HT-29 (cell line): ENCODE measurements at regions not wholly inside any gene's neighbourhood (a gene's known extent, or its start where the extent isn't known, plus 50 kb on each side); places are given as distances from the start of the nearest gene placed in this dataset.

Experiments
- DNase-seq: peaks from one replicate; pipeline ENCODE4 v3.0.0-alpha.2; 2015; ENCODE audit warnings: low spot score

GRCh38 chr13:80572308-80572922, 231.5 kb upstream of the SPRY2 start:
- DNase-seq: no peak

GRCh38 chr13:80571346-80572307, 230.7 kb upstream of the SPRY2 start:
- DNase-seq: no peak

- no peak for DNase-seq
Observed at GRCh38 chr13:80563439-80563838, 222.5 kb upstream of the SPRY2 start.

DNA sequence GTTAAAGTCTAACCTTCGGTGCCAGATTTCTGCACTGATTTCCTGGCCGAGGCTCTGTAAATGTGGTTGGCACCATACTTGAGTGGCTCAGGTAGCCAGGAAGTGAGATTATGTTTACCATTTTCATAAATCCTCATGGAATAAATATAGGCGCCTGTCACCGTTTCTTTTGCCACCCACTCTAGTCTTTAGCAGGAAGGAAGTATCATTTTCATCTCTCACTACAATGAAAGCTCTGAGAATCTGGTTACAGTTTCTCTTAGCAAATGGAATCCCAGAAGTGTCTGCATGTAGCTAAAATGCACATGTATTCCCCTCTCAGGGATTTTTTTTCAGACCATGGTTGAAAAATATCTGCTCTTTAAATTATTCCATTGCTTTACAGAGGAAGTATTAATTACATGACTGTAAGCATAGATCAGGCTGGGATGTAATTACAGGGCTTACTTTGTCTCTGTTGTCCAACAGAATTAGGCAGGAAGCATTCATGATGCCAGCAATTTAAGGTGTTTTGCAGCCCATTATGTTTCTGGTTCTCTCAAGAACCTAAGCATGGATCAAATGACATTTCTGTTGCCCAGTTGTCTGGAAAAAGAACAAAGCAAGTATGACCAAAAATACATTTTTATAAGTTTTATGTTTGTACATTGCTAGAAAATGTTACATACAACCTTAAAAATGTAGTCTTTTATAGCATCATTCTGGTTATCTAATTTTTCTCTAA, 221.7 kb upstream of the SPRY2 start:
- DNase-seq: peak; percentile 19

DNA sequence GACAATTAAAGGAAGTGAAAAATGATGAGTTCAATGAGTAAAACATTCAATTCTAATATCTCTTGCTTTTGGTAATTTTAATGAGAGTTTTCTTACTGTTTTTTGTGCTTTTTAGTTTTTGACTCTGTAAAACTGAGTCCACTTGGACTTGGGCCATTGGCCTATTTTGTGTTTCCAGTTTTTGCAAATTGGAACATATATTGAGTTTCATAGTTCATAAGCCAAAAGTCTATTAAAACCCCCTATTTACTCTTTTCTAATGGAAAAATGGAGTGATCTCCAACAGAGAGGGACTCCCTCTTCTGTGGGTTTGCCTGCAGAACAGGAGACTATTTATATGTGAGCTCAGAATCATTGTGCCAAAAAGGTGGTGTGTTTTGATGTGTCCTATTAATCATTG, 219.7 kb upstream of the SPRY2 start:
- DNase-seq: no peak

- no peak for DNase-seq
Observed at GRCh38 chr13:80559944-80560343, 219.0 kb upstream of the SPRY2 start.

DNA sequence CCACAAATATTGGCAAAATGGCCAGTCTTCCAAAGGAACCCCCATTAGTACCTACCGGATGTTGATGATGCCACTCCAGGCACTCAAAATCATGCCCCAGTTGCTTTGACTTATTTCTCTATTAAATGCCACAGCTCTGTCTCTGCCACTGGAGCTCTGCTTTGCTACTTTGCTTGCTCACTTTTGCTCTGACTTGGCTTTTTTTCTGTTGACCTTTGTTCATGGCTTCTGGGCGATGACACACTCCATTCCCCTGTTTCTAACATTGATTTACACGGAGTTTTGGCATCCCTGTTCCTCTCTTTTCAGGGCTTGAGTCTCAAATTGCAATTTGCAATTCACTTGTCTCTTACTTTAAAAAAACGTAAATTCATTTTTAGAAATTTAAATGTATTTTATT, 217.1 kb upstream of the SPRY2 start:
- DNase-seq: no peak

DNA sequence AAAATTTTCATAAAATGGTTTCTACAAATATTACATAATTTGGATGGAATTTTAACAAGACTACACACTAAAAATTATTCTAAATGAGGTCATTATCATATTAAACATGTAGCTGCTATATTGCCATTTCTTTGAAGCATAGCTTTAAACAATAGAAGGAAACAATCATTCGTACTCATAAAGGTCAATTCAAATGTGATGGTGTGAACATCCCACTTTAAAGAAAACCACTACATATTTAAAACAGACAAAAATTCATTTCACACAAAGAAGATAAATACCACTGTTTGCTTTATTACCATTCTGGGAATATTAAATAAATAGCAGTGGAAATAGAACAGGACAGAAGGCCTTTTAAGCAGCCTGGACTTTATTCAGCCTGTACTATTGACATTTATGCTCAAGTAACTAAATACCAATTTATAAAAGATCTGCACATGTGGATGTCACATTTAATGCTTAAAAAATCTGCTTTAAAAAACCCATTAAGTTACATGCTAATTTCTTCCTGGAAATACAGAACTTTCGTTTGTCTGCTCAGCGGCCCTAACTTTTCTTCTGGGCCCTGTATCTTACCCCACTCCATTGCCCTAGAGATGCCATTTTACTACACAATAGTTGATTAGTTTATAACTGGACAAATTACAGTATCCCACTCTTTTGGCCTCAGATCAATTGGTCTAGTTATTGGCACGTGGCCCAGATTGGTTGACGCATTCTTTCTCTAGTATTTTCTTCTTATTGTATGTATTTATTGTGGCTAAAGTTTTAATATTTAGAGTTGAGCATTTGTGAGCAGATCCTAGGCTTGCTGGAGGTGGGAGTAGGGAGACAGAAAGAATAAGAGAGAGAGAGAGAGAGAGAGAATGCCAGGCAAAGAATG, 215.1 kb upstream of the SPRY2 start:
- no peak for DNase-seq

GRCh38 chr13:80552851-80553440, 212.0 kb upstream of the SPRY2 start:
- DNase-seq: no peak

- peak; percentile 35 for DNase-seq
Observed at GRCh38 chr13:80551650-80552497, 210.9 kb upstream of the SPRY2 start.

- DNase-seq: no peak
Observed at GRCh38 chr13:80550971-80551441, 210.1 kb upstream of the SPRY2 start.

DNA sequence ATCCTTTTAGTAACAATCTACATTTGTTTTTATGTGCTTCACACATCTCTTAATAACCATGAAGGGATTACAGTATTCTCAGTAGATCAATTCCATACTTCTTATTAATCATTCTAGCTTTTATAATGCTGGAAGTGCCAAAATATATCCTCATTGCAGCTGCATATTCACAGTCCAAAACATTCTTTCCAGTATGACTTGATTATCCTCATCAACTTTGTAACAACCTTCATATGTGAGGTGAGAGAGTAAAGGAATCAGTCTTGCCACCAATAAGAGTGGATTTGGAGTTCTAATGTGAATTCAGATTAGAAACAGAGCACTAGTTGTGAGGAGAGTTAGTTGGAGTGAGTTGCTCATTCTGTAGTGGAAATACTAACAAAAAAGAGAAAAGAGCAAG, 208.0 kb upstream of the SPRY2 start:
- no peak for DNase-seq

DNA sequence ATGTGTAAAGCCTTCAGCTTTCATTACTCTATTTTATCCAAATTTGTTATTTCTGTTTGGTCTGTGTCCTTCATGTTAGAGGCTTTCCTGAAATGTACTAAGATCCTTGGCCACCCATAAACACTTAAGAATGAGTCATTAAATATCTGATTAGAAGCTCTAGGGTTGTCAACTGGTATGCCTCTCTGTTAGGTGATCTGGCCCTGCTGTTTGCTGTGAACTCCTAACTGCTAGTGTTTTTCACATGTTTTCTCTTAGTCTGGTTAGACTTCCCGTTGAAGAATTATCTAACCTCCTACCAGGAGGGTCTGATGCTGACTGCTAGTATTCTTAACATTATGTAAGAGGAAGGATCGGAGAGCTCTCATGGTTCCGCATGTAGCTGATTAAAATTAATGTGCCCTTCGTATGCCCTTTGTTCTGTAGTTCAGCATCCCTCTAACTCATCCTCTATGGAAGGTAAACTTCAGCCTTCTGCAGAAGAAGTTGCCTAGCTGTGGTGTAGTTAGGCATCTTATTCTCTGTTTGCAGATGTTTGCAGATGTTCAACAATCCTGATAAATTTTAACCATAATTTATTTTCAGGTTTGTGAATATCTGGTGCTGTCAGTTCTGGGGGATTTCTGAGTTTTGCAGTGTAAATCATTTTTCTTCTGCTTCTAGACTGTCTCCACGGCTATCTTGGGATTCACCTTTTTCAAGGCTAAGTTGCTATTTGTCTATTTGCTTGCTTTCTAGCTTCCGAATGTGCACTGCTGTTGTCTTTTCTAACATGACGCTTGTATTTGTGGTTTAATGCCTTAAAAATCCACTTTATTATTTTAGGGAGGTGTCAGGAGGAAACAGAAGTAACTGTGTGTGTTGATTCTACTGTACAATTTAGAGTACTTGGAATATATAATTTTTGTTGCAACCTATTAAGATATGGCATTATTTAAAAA, 207.2 kb upstream of the SPRY2 start:
- DNase-seq: no peak

GRCh38 chr13:80547341-80547740, 206.4 kb upstream of the SPRY2 start:
- DNase-seq: no peak

DNA sequence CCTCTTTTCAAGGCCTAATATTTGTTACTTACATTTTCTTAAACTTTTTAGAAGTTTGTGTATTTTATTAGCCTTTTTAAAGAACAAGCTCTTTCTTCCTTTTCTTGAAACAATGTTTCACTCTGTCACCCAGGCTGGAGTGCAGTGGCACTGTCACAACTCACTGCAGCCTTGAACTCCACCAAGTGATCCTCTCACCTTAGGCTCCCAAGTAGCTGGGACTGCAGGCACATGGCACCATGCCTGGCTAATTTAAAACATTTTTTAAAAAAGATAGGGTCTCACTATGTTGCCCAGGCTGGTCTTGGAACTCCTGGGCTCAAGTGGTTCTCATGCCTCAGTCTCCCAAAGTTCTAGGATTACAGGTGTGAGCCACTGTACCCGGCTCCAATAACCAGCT, 192.2 kb upstream of the SPRY2 start:
- no peak for DNase-seq

- no peak for DNase-seq
Observed at GRCh38 chr13:80530902-80531301, 190.0 kb upstream of the SPRY2 start.

DNA sequence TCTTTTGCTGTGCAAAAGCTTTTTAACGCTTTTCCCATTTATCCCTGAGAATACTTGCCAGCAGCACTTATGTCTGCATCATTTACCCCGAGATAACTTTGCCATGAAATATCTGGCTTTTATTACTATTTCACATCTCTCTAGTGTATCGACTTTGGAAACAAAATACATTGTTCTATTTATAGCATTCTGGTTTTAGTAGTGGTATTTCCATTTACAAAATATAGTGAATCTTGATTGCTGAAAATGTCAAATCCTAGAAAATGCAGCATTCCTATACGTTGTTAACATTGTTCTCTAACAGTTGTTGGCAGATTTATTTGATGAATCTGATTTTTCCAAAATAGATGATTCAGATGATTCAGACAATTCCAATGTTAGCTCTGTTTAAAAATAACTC, 189.3 kb upstream of the SPRY2 start:
- no peak for DNase-seq

- DNase-seq: no peak
Observed at GRCh38 chr13:80529734-80530133, 188.8 kb upstream of the SPRY2 start.

DNA sequence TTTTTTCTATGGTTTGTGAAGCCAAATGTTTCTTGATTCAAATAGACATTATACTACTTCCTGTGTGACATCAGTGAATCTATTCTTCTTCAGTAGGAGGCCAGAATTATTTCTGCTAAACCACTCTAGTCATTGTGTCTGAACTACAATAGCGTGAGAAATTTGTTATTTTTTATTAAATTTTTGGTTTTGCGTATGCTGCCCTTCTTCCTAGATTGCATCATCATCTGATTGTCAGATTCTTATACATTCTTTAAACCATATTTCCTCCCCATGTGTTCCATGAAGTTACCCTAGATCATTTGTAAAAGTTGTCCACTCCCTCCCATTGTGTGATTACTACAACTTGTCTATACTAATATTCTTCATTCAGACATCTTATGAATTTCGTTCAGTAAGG, 187.8 kb upstream of the SPRY2 start:
- no peak for DNase-seq
